HUDEP-2 (cell line): ENCODE measurements at regions not wholly inside any gene's neighbourhood (a gene's known extent, or its start where the extent isn't known, plus 50 kb on each side); places are given as distances from the start of the nearest gene placed in this dataset.
"Not testable (repeated sequence)": the region's sequence is repeated elsewhere in the genome, so short reads cannot be mapped to it uniquely, and the experiment has no call there.

ENCODE experiments used
- DNase-seq, 76 experiments: peaks; one replicate each; lab custom pipeline; 2025; ENCODE audit not compliant: unreplicated experiment in 76 of 76; lab: John Stamatoyannopoulos, UW

DNA sequence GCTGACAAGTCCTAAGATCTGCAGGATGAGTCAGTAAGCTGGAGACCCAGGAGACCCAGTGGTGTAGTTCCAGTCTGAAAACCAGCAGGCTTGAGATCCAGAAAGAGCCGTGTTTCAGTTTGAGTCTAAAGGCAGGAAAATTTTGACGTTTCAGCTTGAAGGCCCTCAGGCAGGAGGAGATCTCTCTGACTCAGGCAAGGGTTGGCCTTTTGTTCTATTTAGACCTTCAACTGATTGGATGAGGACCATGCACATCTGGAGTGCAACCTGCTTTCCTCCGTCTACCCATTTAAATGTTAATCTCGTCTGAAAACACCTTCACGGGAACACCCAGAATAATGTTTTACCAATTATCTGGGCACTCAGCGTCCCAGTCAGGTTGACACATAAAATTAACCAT is 69.5 kb downstream of the NPIPA7 start:
- not testable (repeated sequence) for DNase-seq

DNA sequence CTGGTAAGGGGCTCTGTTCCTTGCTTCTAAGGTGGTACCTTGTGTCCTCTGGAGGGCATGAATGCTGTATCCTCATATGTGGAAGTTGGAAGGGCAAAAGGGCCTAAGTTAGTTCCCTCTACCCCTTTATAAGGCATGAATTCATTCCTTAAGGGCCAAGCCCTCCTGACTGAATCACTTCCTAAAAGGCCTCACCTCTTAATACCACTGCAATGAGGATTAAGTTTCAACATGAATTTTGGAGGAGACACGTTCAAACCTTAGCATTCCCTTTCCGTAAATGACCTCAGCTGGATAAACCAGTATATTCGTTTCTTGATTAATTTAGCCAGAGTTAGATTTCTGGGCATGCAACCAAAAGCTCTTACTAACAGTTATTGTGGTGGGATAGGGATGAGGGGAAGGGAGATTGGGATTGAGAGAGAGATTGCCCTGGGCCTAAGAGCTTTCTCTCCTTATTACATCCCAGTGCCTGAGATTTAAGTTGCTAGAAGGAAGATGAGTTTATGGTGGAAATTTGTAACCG is 70.8 kb downstream of the NPIPA7 start:
- DNase-seq: not testable (repeated sequence)

DNA sequence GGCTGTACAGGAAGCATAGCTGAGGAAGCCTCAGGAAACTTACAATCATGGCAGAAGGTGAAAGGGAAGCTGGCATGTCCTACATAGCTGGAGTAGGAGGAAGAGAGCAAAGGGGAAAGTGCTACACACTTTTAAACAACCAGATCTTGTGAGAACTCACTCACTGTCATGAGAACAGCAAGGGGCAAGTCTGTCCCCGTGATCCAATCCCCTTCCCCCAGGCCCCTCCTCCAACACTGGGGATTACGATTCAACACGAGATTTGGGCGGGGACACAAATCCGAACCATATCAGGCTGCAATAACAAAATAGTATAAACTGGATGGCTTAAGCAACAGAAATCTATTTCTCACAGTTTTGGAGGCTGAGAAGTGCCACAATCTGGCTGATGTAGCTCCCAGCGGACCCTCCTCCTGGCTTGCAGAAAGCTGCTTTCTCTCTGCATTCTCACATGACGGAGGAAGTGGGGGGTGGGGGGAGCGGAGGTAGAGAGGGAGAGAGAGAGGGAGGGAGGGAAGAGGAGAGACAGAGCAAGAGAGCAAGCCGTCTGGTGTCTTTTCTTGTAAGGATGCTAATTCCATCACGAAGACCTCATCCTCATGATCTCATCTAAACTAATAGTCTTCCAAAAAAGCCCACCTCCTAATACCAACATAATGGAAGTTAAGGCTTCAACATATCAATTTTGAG is 72.9 kb downstream of the NPIPA7 start:
- not testable (repeated sequence) for DNase-seq

DNA sequence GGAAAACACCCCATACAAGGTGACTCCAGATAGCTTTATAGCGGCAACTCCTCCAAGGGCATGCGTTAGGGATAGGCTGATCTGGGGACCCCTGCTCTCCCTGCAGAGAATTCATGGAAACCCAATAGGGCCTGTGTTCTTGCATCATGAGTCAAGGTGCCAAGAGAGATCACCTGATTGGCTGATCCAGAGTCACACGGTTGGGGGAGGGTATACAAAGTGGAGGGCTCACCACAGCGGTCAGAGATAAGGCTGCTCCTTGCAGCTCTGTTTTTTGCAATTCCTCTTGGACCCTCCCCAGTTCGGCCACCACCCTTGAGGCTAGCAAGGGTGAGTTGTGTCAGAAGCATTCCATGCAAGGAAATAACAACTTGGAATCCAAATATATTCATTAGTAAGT is 79.6 kb downstream of the NPIPA7 start:
- DNase-seq: not testable (repeated sequence)

DNA sequence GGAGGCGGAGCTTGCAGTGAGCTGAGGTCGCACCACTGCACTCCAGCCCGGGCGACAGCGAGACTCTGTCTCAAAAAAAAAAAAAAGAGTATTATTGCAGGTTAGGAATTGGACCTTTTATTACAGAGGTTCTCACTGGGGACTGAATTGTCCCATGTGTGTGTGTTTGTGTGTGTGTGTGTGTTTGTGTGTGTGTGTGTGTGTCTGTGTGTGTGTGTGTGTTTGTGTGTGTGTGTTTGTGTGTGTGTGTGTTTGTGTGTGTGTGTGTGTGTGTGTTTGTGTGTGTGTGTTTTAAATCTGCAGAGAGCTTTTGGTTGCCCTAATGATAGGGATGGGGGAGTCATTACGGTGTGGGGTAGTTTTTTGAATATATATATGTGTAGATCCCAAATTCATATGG is 84.9 kb downstream of the NPIPA7 start:
- not testable (repeated sequence) for DNase-seq

DNA sequence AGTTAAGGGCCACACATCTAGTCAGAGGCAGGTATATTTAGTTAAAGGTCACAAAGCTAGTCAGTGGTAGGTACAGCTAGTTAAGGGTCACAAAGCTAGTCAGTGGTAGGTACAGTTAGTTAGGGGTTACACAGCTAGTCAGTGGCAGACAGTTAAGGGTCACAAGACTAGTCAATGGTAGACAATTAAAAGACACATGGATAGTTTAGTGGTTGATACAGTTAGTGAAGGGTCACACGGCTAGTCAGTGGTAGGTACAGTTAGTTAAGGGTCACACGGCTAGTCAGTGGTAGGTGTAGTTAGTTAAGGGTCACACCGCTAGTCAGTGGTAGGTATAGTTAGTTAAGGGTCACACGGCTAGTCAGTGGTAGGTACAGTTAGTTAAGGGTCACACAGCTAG is 110.0 kb downstream of the NPIPA7 start:
- not testable (repeated sequence) for DNase-seq

DNA sequence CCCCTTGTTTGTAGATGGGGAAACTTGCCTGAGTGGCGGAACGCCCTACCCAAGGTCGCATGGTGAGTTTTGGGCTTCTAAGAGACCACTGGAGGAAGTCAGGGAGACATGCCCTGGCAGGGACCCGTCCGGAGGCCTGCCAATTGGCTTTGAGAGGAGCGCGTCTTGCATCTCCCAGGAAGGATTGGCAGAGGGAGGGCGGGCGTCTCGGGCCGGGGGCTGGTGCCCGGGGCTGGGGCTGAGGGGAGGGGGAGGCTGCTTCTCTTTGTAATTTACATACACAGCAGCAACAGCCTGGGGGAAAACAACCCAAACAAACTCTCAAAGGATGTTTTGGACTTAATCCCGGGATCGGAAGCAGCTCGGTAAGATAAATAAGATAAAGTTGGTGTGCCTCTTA is 110.5 kb downstream of the NPIPA7 start:
- not testable (repeated sequence) for DNase-seq

DNA sequence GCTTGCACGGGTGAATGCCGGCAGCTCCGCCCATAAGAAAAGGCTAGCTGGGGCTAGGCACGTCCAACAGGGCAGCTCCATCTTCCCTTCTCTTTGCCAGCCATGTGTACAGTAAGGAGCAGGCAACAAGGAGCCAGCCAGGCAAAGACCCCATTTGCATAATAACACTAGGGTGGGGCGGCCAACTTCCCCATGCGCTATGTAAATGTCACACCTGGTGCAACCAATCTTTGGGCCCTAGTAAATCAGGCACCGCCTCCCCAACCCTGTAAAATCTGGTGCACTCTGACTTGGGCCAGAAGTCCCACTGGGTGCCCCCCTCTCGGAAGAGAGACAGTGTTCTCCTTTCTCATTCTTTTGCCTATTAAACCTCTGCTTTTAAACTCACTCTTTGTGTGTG is 115.2 kb downstream of the NPIPA7 start:
- not testable (repeated sequence) for DNase-seq

DNA sequence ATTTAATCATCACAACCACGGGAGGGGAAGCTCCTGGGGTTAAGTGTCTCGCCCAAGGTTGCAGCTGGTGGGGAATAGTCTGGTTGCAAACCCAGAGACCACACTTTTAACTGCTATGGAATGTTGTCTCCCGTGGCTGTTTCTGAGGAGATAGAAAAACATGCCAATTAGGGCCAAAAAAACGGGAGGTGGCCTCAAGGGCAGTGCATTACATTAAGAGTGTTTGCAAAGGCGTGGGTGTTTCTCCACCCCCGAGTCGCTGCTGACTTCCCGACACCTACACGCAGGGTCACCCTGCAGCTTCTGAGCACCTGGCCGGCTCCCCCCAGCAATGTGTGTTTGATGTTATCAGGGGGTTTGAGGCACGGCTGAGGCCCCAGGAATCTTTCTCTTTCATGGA is 116.1 kb downstream of the NPIPA7 start:
- not testable (repeated sequence) for DNase-seq

DNA sequence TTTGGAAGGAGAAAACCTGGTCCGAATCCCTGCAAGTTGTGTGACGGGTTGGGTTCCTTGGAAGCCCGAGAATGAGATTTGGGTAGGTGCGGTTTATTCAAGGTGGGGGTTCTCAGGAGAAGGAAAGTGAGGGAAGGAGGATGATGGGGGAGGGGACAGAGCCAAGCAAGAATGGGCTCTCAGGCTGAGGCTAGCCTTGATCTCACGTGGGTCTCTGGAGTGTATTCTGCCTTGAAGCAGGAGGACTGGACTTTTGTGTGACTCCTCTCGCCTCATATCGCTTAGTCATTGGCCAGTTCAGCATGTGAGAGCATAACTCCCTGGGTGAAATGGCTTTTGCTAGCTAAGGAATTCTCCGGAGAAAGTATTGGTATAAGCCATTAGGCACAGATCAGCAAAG is 120.9 kb downstream of the NPIPA7 start:
- DNase-seq: not testable (repeated sequence)

DNA sequence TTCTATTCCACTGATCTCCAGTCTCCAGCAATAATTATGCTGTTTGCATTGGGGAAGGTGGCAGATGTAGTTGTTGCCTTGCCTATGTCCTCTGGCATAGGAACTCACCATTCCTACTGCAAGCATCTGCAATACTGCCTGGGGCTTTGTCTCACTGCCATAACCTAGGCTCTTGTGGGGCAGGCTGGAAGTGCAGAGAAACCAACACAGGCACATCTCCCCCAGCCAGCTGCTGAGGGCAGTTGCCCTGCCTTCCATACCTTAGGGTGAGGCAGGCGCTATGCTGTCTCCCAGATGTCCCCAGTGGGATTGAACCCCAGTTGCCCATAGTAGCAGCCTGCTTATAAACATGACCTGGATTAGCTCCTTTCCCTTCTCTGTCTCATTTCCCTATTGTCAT is 128.1 kb downstream of the NPIPA7 start:
- not testable (repeated sequence) for DNase-seq

DNA sequence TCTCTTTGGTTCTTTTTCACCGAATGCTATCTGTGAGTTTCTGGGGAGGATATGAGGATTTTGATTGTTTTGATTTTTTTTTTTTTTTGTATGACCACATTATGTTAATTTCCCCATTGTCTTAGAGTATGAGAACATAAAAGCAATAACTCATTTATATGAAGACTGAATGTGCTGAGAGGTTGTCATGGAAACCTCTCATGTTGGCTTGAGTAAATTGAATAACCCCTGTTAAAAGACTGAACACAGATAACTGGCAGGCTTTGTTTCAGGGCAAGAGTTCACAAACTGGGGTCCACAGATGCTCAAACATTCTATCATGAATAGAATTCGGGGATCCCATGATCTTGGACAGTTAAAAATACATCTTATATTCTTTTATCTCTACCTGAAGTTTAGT is 129.4 kb downstream of the NPIPA7 start:
- DNase-seq: not testable (repeated sequence)

DNA sequence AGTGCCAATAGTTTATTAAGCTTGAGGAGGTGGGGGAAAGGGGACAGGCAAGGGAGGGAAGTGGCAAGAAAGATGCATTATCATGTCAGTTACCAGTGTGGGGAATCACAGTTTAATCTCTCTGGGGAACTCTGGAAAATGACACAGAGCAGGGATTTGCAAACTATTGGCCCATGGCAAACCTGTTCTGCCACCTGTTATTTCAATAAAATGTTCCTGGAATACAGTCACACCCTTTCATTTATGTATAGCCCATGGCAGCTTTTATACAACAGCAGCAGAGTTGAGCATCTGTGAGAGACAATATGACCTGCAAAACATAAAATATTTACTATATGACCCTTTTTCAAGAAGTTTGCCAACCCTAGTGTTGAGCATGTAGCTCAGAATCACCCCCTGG is 140.5 kb downstream of the NPIPA7 start:
- DNase-seq: not testable (repeated sequence)

DNA sequence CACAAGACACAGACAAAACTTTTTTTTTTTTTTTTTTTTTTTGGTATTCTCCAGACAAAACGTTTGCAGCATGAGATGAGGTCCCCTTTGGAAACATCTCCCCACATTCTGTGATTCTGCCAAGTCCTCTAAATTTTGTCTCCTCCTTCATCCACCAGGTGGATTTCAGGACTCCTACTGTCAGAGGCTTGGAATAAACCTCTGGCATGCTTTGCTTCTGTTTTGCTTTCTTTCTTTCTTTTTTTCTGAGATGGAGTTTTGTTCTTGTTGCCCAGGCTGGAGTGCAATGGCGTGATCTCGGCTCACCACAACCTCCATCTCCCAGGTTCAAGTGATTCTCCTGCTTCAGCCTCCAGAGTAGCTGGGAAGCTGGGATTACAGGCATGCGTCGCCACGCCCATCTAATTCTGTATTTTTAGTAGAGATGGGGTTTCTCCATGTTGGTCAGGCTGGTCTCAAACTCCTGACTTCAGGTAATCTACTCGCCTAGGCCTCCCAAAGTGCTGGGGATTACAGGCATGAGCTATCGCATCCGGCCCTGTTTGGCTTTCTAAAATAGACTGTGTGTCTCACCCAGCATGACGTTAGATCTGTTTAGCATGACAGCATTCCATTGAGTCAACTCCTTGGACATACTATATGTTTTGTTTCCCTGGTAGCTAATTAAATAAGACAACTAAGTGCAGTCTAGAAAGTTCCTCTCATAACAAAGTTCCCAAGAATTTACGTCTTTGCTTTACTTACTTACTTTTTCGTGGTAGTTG is 142.5 kb downstream of the NPIPA7 start:
- DNase-seq: not testable (repeated sequence)

DNA sequence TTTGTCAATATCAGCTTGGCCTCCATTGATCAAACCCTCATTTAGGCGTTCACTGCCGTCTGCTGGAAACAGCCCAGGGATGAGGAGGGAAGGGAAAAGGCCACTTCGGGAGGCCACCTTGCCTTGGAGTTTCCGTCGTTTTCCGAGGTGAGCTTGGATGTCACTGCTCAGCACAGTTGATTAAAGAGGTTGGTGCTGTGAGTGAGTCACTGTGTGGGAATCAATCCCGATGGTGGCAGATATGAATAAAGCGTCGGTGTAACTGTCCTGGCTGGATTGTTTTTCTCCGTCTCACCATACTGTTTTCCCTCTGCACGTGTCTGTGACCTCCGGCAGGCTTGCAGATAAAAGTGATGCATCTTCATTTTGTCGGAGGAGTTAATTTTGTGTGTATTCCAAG is 148.1 kb downstream of the NPIPA7 start:
- DNase-seq: not testable (repeated sequence)

DNA sequence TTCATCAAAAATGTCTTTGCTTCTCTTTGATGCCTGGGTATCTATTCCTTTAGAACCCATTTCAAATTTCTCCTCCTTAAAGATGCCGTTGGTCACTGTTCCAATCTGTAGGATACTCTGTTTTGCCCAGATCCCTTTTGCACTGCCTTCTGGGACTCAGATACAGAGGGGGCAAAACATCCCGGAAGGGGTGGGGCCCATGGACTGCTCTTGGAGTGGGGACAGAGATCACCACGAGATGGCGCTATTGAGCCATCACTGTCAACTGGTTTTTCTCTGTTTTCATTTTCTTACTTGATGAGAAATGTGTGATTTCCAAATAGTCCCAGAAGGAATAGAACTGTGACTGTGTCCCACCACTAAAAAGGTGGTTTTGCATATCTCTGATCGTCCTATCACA is 151.8 kb downstream of the NPIPA7 start:
- DNase-seq: not testable (repeated sequence)

DNA sequence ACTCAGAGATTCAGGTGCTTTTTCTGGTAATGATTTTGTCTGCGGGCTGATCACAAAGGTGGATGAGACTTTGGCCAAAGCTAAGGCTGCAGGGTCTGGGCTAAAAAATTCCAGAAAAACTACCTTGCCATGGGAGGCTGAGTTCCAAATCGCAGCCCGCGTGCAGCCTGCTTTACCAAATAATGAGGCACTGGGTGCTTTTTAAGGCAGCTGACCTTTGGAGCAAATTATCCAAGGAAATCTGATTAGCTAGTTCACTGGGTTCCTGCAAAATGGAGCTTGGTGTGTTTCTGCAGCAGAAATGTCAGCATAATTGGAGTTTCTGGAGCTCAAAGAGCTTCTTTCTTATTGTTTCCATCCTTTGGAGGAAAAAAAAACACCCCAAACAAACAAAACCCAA is 156.6 kb downstream of the NPIPA7 start:
- not testable (repeated sequence) for DNase-seq

DNA sequence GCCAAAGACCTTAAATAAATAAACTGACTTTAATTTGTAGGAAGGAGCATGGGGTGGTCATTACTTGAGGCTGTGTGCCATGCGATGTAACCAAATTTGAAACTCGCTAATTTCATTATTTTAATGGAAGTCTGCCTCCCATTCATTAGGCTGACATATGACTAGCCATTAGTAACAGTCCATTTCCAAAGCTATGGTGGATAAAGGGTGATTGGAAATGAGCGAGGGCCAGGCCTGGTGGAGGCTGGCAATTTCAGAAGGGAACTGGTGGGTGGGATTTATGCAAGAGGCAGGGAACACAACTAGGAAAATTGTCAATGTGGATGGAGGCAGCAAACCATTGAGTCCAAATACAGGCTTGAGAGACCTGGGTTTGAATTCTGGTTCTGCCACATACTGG is 157.2 kb downstream of the NPIPA7 start:
- DNase-seq: not testable (repeated sequence)

DNA sequence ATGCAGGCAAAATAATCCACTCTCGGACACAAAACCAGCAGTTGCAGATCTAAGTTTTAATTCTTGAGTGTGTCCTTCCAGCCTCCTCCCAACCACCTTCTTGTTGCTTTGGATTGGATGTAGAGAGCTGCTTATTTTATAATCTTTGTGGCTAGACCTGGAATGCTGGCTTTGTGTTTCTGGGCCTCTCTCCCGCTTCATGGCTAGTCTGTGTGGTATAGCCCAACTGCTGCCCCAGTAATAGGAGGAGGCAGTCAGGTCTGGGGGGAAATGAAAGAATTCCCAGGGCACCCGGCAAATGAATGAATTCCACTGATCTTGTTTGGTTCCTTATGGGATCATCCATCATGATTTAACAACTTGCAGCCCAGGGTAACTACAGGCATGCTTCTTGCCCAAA is 170.8 kb downstream of the NPIPA7 start:
- DNase-seq: not testable (repeated sequence)

DNA sequence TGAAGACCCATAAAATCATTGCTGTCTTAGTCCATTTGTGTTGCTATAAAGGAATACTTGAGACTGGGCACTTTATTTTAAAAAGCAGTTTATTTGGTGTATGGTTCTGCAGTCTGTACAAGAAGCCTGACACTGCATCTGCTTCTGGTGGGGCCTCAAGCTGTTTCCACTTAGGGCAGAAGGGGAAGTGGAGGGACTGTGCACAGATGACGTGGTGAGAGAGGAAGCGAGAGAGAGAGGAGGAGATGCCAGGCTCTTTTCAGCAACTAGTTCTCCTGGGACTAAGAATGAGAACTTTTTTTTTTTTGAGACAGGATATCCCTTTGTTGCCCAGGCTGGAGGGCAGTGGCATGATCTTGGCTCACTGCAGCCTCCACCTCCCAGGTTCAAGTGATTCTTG is 171.9 kb downstream of the NPIPA7 start:
- not testable (repeated sequence) for DNase-seq

DNA sequence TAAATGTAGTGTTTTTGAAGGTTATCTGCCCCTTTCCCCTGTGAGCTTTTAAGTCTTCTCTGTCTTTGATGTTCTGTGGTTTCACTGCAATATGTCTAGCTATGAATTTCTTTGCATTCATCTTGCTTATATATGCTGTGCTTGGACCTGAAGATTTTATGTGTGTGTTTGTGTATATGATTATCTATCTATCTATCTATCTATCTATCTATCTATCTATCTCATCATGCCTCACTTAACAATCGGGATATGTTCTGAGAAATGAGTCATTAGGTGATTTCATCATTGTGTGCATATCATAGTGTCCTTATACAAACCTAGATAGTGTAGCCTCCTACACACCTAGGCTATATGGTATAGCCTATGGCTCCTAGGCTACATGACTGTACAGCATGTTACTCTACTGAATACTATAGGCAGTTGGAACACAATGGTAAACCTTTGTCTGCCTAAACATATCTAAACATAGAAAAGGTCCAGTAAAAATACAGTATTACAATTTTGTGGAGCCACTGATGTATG is 173.9 kb downstream of the NPIPA7 start:
- DNase-seq: not testable (repeated sequence)
